ENCODE measurements at regions not wholly inside any gene's neighbourhood (a gene's known extent, or its start where the extent isn't known, plus 50 kb on each side); places are given as distances from the start of the nearest gene placed in this dataset.

DNA sequence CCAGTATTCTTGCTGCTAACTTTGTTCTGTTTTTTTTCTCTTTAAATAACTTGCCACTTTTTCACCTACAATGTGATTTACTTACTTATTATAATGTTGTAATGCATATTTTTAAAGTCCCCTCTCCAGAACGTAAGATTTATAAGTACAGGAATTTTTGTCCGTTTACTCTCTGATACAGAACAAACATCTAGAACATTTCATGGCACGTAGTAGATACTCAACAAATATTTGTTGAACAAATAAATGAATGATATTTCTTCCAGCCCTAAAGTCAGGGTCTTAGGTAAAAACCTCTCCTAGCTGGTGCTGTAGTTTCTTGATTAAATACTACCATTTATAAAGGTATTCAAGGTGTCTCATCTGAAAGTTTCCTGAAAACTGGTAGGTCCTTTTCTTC, 125.1 kb downstream of the ZBTB18 start (continued):
- TF ChIP-seq, protein P1, sequence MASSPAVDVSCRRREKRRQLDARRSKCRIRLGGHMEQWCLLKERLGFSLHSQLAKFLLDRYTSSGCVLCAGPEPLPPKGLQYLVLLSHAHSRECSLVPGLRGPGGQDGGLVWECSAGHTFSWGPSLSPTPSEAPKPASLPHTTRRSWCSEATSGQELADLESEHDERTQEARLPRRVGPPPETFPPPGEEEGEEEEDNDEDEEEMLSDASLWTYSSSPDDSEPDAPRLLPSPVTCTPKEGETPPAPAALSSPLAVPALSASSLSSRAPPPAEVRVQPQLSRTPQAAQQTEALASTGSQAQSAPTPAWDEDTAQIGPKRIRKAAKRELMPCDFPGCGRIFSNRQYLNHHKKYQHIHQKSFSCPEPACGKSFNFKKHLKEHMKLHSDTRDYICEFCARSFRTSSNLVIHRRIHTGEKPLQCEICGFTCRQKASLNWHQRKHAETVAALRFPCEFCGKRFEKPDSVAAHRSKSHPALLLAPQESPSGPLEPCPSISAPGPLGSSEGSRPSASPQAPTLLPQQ (tag by site-specific recombination; IDR thresholded peaks at IDR 0.05): no peak
- no peak for TF ChIP-seq ZNF266 (tag by site-specific recombination; IDR thresholded peaks at IDR 0.05; ENCODE audit: low read depth)
- no peak for TF ChIP-seq ZNF561 (tag by site-specific recombination; IDR thresholded peaks at IDR 0.05; ENCODE audit: borderline replicate concordance)
- TF ChIP-seq GLI2 (tag by site-specific recombination; IDR thresholded peaks at IDR 0.05; ENCODE audit: borderline replicate concordance, low read depth): no peak
- no peak for TF ChIP-seq ZNF621 (tag by site-specific recombination; IDR thresholded peaks at IDR 0.05)
- no peak for TF ChIP-seq OVOL3 (tag by site-specific recombination; IDR thresholded peaks at IDR 0.05)
- no peak for TF ChIP-seq ZNF211 (tag by site-specific recombination; IDR thresholded peaks at IDR 0.05; ENCODE audit: low read depth)
- TF ChIP-seq ZNF785 (tag by site-specific recombination; IDR thresholded peaks at IDR 0.05): no peak

DNA sequence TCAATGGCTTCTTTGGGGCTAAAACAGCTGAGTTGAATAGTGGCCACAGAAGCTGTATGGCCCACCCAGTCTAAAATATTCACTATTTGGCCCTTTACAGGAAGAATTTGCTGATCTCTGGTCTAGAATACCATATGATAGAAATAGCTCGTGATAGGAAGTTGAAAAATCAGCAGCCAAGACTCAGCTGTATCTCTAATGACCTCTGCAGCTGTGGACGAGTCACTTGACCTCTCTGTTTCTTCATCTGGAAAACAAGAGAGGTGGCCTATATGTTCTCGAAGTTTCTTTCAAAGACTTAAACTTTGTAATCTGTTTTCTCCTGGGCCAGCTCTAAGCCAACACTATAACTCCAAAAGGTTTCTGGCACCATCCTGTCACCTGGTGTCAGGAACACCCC, 129.2 kb downstream of the ZBTB18 start:
- POLR2A ChIA-PET: no interaction called here
- no peak overlapping the region for H3K4me3 ChIP-seq (ENCODE audit: low read depth, low read length)
- H3K9me3 ChIP-seq (ENCODE audit: control insufficient read depth, insufficient read depth, low read depth, low read length): no peaks in the 10 kb centered on the region
- CTCF ChIA-PET: interaction anchor here (2.3 kb wide), 1 partner anchor 9 kb away, joined by 13 read pairs; no protein-coding TSS in a partner anchor
- no peak overlapping the region for H3K27ac ChIP-seq (ENCODE audit: extremely low read depth, low read depth, low read length)
- no peaks in the 10 kb centered on the region for H3K36me3 ChIP-seq (ENCODE audit: control insufficient read depth in 2 of 2, insufficient read depth in 1 of 2, low read length in 2 of 2)
- H3K4me1 ChIP-seq (ENCODE audit: control insufficient read depth, insufficient read depth, low read length): no peaks in the 10 kb centered on the region
- TF ChIP-seq GLI4 (tag by site-specific recombination; IDR thresholded peaks at IDR 0.05): no peak
- TF ChIP-seq ZNF544 (tag by site-specific recombination; IDR thresholded peaks at IDR 0.05): no peak
- TF ChIP-seq ZNF433 (tag by site-specific recombination; IDR thresholded peaks at IDR 0.05; ENCODE audit: low read depth): no peak
- no peak for TF ChIP-seq KLF10 (tag by site-specific recombination; IDR thresholded peaks at IDR 0.05)
- no peak for TF ChIP-seq ZNF140 (tag by site-specific recombination; IDR thresholded peaks at IDR 0.05)
- no peak for TF ChIP-seq ZNF184 (tag by site-specific recombination; IDR thresholded peaks at IDR 0.05)
- no peak for TF ChIP-seq ZNF561 (tag by site-specific recombination; IDR thresholded peaks at IDR 0.05; ENCODE audit: borderline replicate concordance)
- no peak for TF ChIP-seq ZNF510 (tag by site-specific recombination; IDR thresholded peaks at IDR 0.05; ENCODE audit: insufficient replicate concordance)
- no peak for TF ChIP-seq ZNF585B (tag by site-specific recombination; IDR thresholded peaks at IDR 0.05)
- TF ChIP-seq ZNF426 (tag by site-specific recombination; IDR thresholded peaks at IDR 0.05): no peak
- TF ChIP-seq ZNF701 (tag by site-specific recombination; IDR thresholded peaks at IDR 0.05): no peak
- TF ChIP-seq TRIM28 (IDR thresholded peaks at IDR 0.05; ENCODE audit: borderline replicate concordance, low read length): no peak
- TF ChIP-seq SP7 (tag by site-specific recombination; IDR thresholded peaks at IDR 0.05): no peak
- TF ChIP-seq OVOL3 (tag by site-specific recombination; IDR thresholded peaks at IDR 0.05): no peak
- no peak for TF ChIP-seq ZNF600 (tag by site-specific recombination; IDR thresholded peaks at IDR 0.05)
- no peak for TF ChIP-seq ZNF157 (tag by site-specific recombination; IDR thresholded peaks at IDR 0.05)
- TF ChIP-seq ZNF350 (tag by site-specific recombination; IDR thresholded peaks at IDR 0.05): no peak
- no peak for TF ChIP-seq ZNF629 (tag by site-specific recombination; IDR thresholded peaks at IDR 0.05)
- TF ChIP-seq, protein P2, sequence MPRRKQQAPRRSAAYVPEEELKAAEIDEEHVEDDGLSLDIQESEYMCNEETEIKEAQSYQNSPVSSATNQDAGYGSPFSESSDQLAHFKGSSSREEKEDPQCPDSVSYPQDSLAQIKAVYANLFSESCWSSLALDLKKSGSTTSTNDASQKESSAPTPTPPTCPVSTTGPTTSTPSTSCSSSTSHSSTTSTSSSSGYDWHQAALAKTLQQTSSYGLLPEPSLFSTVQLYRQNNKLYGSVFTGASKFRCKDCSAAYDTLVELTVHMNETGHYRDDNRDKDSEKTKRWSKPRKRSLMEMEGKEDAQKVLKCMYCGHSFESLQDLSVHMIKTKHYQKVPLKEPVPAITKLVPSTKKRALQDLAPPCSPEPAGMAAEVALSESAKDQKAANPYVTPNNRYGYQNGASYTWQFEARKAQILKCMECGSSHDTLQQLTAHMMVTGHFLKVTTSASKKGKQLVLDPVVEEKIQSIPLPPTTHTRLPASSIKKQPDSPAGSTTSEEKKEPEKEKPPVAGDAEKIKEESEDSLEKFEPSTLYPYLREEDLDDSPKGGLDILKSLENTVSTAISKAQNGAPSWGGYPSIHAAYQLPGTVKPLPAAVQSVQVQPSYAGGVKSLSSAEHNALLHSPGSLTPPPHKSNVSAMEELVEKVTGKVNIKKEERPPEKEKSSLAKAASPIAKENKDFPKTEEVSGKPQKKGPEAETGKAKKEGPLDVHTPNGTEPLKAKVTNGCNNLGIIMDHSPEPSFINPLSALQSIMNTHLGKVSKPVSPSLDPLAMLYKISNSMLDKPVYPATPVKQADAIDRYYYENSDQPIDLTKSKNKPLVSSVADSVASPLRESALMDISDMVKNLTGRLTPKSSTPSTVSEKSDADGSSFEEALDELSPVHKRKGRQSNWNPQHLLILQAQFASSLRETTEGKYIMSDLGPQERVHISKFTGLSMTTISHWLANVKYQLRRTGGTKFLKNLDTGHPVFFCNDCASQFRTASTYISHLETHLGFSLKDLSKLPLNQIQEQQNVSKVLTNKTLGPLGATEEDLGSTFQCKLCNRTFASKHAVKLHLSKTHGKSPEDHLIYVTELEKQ (tag by site-specific recombination; IDR thresholded peaks at IDR 0.05; ENCODE audit: borderline replicate concordance): no peak
